Cardiac fibroblast (primary cell): ENCODE measurements at regions not wholly inside any gene's neighbourhood (a gene's known extent, or its start where the extent isn't known, plus 50 kb on each side); places are given as distances from the start of the nearest gene placed in this dataset.

Source experiments
- DNase-seq, 2 donors: peaks; one replicate each; pipeline versions ENCODE4 v3.0.0 to v3.0.0-alpha.2; 2010; ENCODE audit warnings: low read depth in 2 of 2
- H3K4me3 ChIP-seq, 2 donors: replicated peaks in 1 of 2; 1 replicate in 1 of 2; 2 replicates in 1 of 2; pipeline ENCODE4 v1.5.1; 2011; ENCODE audit warnings: low read depth in 2 of 2, low read length in 2 of 2, mild to moderate bottlenecking in 2 of 2, moderate library complexity in 1 of 2
- CTCF ChIP-seq: IDR thresholded peaks from one replicate; pipeline ENCODE4 v1.5.1; 2011; ENCODE audit warnings: low read depth, mild to moderate bottlenecking, low read length, inconsistent platforms

DNA sequence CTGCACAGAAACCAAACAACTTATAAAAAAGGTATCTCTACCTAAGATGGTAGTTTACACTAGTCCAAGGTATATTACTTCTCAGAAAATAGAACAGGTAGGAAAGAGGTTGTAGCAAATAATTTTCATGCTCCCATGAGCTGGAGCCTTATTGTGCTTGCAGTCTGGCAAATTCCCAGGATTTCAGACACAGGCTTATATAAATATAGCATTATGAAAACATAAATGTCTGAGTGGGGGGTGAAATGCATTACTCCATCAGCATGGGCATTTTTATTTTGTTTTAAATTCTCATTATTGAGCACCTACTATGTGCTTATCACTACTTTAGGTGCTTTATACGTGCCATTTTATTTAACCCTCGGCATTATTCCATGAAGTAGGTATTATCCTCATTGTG, 83.0 kb upstream of the PHYHIPL start:
- no peak for TF ChIP-seq CTCF
- DNase-seq: no peak
- H3K4me3 ChIP-seq: no peak overlapping the region

GRCh38 chr10:59096631-59097030, 79.8 kb upstream of the PHYHIPL start:
- no peak for DNase-seq
- TF ChIP-seq CTCF: no peak

GRCh38 chr10:59098387-59098786, 78.1 kb upstream of the PHYHIPL start:
- DNase-seq: peak; percentile 64 to 66
- no peak overlapping the region for H3K4me3 ChIP-seq

More at GRCh38 chr10:59096631-59097030, 79.8 kb upstream of the PHYHIPL start:
- no peak overlapping the region for H3K4me3 ChIP-seq

GRCh38 chr10:59098831-59099452, 77.5 kb upstream of the PHYHIPL start:
- H3K4me3 ChIP-seq: no peak overlapping the region
- no peak for TF ChIP-seq CTCF

More at GRCh38 chr10:59098387-59098786, 78.1 kb upstream of the PHYHIPL start:
- TF ChIP-seq CTCF: no peak

GRCh38 chr10:59099481-59099880, 77.0 kb upstream of the PHYHIPL start:
- TF ChIP-seq CTCF: no peak
- no peak overlapping the region for H3K4me3 ChIP-seq
- no peak for DNase-seq

More at GRCh38 chr10:59098831-59099452, 77.5 kb upstream of the PHYHIPL start:
- DNase-seq: peak; percentile 27 to 37

DNA sequence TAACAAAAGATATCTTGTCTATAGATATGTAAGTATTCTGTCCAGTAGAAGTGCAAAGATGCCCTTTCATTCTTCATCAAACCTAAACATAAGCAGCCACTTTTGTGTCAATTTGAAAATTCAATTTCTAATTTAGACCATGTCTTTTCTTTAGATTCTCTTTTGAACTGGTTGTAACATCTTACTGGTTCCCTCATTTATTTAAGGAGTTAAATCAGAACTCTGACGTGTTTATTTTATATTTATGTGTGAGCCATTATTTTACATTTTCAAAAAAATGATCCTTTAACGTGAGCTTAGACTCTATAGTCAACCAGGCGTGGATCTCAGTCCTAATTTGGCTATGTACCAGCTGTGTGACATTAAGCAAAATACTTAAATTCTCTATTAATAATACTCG, 74.0 kb upstream of the PHYHIPL start:
- no peak overlapping the region for H3K4me3 ChIP-seq
- no peak for DNase-seq
- no peak for TF ChIP-seq CTCF

- no peak overlapping the region for H3K4me3 ChIP-seq
- DNase-seq: no peak
- no peak for TF ChIP-seq CTCF
These were observed 72.3 kb upstream of the PHYHIPL start for GRCh38 chr10:59104186-59104585.
